ENCODE measurements at regions not wholly inside any gene's neighbourhood (a gene's known extent, or its start where the extent isn't known, plus 50 kb on each side); places are given as distances from the start of the nearest gene placed in this dataset.

- POLR2A ChIA-PET, result no interaction called here
- DNase-seq (ENCODE audit: extremely low spot score), result no peak
- CTCF ChIA-PET, result interaction anchor here (1.1 kb wide), 1 partner anchor 8 kb away, joined by 3 read pairs; no protein-coding TSS in a partner anchor
- TF ChIP-seq CTCF (IDR thresholded peaks at IDR 0.05; ENCODE audit: control extremely low read depth, extremely low read depth, low read depth, missing control alignments), result no peak
Measured at GRCh38 chr6:81169166-81169565, 583.3 kb downstream of the TENT5A start.

- POLR2A ChIA-PET, result no interaction called here
- CTCF ChIA-PET, result no interaction called here
- no peak for DNase-seq (ENCODE audit: extremely low spot score)
- TF ChIP-seq CTCF (IDR thresholded peaks at IDR 0.05; ENCODE audit: control extremely low read depth, extremely low read depth, low read depth, missing control alignments), result no peak
Measured at GRCh38 chr6:81166770-81167169, 585.7 kb downstream of the TENT5A start.

- CTCF ChIA-PET, result no interaction called here
- POLR2A ChIA-PET, result no interaction called here
- no peak for TF ChIP-seq CTCF (IDR thresholded peaks at IDR 0.05; ENCODE audit: control extremely low read depth, extremely low read depth, low read depth, missing control alignments)
- no peak for DNase-seq (ENCODE audit: extremely low spot score)
Measured at GRCh38 chr6:81158956-81159355, 593.5 kb downstream of the TENT5A start.

GRCh38 chr6:81148751-81149150, 603.7 kb downstream of the TENT5A start:
- ChIA-PET POLR2A (no interaction called here), CTCF (interaction anchor here (1.8 kb wide), 1 partner anchor 9 kb away, joined by 4 read pairs; no protein-coding TSS in a partner anchor)
- DNase-seq (ENCODE audit: extremely low spot score), result no peak
- TF ChIP-seq CTCF (IDR thresholded peaks at IDR 0.05; ENCODE audit: control extremely low read depth, extremely low read depth, low read depth, missing control alignments), result no peak

GRCh38 chr6:81145506-81145905, 607.0 kb downstream of the TENT5A start:
- DNase-seq (ENCODE audit: extremely low spot score), result no peak
- POLR2A ChIA-PET, result no interaction called here
- no peak for TF ChIP-seq CTCF (IDR thresholded peaks at IDR 0.05; ENCODE audit: control extremely low read depth, extremely low read depth, low read depth, missing control alignments)
- CTCF ChIA-PET, result no interaction called here

- no peak for TF ChIP-seq CTCF (IDR thresholded peaks at IDR 0.05; ENCODE audit: control extremely low read depth, extremely low read depth, low read depth, missing control alignments)
- CTCF ChIA-PET, result interaction anchor here (0.9 kb wide), 1 partner anchor 11 kb away, joined by 3 read pairs; no protein-coding TSS in a partner anchor
- POLR2A ChIA-PET, result no interaction called here
- DNase-seq (ENCODE audit: extremely low spot score), result no peak
Measured at GRCh38 chr6:81144346-81144745, 608.1 kb downstream of the TENT5A start.

GRCh38 chr6:81138236-81138635, 614.2 kb downstream of the TENT5A start:
- DNase-seq (ENCODE audit: extremely low spot score), result no peak
- POLR2A ChIA-PET, result no interaction called here
- CTCF ChIA-PET, result no interaction called here
- no peak for TF ChIP-seq CTCF (IDR thresholded peaks at IDR 0.05; ENCODE audit: control extremely low read depth, extremely low read depth, low read depth, missing control alignments)

All from GM10248 (cell line).